ENCODE measurements at regions not wholly inside any gene's neighbourhood (a gene's known extent, or its start where the extent isn't known, plus 50 kb on each side); places are given as distances from the start of the nearest gene placed in this dataset.

- DNase-seq: no peak
- CTCF ChIA-PET: interaction anchor here (1.1 kb wide), 1 partner anchor 13 kb away, joined by 4 read pairs; no protein-coding TSS in a partner anchor
- Mint-ChIP-seq H3K4me3 (no peak overlapping the region), H3K4me1 (peaks cover 13% of the 10 kb centered on the region), H3K27me3 (peaks cover 7% of the 10 kb centered on the region), H3K27ac (no peak overlapping the region), H3K36me3 (ENCODE audit: low read depth) (no peaks in the 10 kb centered on the region), H3K9me3 (no peaks in the 10 kb centered on the region)
- POLR2A ChIA-PET: interaction anchor here (0.7 kb wide), 1 partner anchor 85 kb away, joined by 4 read pairs; no protein-coding TSS in a partner anchor
These were observed 148.1 kb upstream of the USP24 start for GRCh38 chr1:55363268-55363667.

GRCh38 chr1:55362558-55362957 lies 147.4 kb upstream of the USP24 start:
- no peak for DNase-seq
- Mint-ChIP-seq H3K36me3 (ENCODE audit: low read depth) (no peaks in the 10 kb centered on the region), H3K27ac (no peak overlapping the region), H3K27me3 (peaks cover 11% of the 10 kb centered on the region), H3K4me1 (peaks cover 13% of the 10 kb centered on the region), H3K4me3 (no peak overlapping the region), H3K9me3 (no peaks in the 10 kb centered on the region)
- POLR2A ChIA-PET: no interaction called here
- CTCF ChIA-PET: interaction anchor here (1.1 kb wide), 1 partner anchor 13 kb away, joined by 4 read pairs; no protein-coding TSS in a partner anchor

- H3K27ac Mint-ChIP-seq: no peak overlapping the region
- ChIA-PET CTCF (no interaction called here), POLR2A (no interaction called here)
- H3K36me3 Mint-ChIP-seq (ENCODE audit: low read depth): no peaks in the 10 kb centered on the region
- H3K9me3 Mint-ChIP-seq: no peaks in the 10 kb centered on the region
- no peak overlapping the region for H3K4me3 Mint-ChIP-seq
- peaks cover 15% of the 10 kb centered on the region for H3K27me3 Mint-ChIP-seq
- peaks cover 13% of the 10 kb centered on the region for H3K4me1 Mint-ChIP-seq
- no peak for DNase-seq
These were observed 144.4 kb upstream of the USP24 start for GRCh38 chr1:55359611-55360010.

- POLR2A ChIA-PET: no interaction called here
- CTCF ChIA-PET: no interaction called here
- Mint-ChIP-seq H3K36me3 (ENCODE audit: low read depth) (no peaks in the 10 kb centered on the region), H3K27me3 (peaks cover 13% of the 10 kb centered on the region), H3K9me3 (no peaks in the 10 kb centered on the region), H3K4me3 (no peak overlapping the region), H3K4me1 (peaks cover 12% of the 10 kb centered on the region), H3K27ac (no peak overlapping the region)
- DNase-seq: no peak
These were observed 143.4 kb upstream of the USP24 start for GRCh38 chr1:55358581-55358980.

- DNase-seq: no peak
- no peaks in the 10 kb centered on the region for H3K36me3 Mint-ChIP-seq (ENCODE audit: low read depth)
- H3K4me1 Mint-ChIP-seq: no peaks in the 10 kb centered on the region
- H3K9me3 Mint-ChIP-seq: no peaks in the 10 kb centered on the region
- peaks cover 8% of the 10 kb centered on the region for H3K27me3 Mint-ChIP-seq
- no peak overlapping the region for H3K4me3 Mint-ChIP-seq
- POLR2A ChIA-PET: no interaction called here
- CTCF ChIA-PET: no interaction called here
- H3K27ac Mint-ChIP-seq: no peak overlapping the region
These were observed 140.4 kb upstream of the USP24 start for GRCh38 chr1:55355549-55355948.

GRCh38 chr1:55353707-55354620 lies 138.8 kb upstream of the USP24 start:
- DNase-seq: no peak
- H3K4me3 Mint-ChIP-seq: no peak overlapping the region
- no peaks in the 10 kb centered on the region for H3K9me3 Mint-ChIP-seq
- peaks cover 10% of the 10 kb centered on the region for H3K27me3 Mint-ChIP-seq
- CTCF ChIA-PET: no interaction called here
- POLR2A ChIA-PET: no interaction called here
- H3K4me1 Mint-ChIP-seq: no peaks in the 10 kb centered on the region
- no peaks in the 10 kb centered on the region for H3K36me3 Mint-ChIP-seq (ENCODE audit: low read depth)
- H3K27ac Mint-ChIP-seq: no peak overlapping the region

GRCh38 chr1:55352811-55353180 lies 137.6 kb upstream of the USP24 start:
- peaks cover 7% of the 10 kb centered on the region for H3K27me3 Mint-ChIP-seq
- H3K27ac Mint-ChIP-seq: no peak overlapping the region
- H3K4me3 Mint-ChIP-seq: no peak overlapping the region
- ChIA-PET CTCF (no interaction called here), POLR2A (no interaction called here)
- H3K9me3 Mint-ChIP-seq: no peaks in the 10 kb centered on the region
- no peaks in the 10 kb centered on the region for H3K36me3 Mint-ChIP-seq (ENCODE audit: low read depth)
- no peak for DNase-seq
- H3K4me1 Mint-ChIP-seq: no peaks in the 10 kb centered on the region

GRCh38 chr1:55352080-55352810 lies 137.1 kb upstream of the USP24 start:
- no peaks in the 10 kb centered on the region for H3K4me1 Mint-ChIP-seq
- no peaks in the 10 kb centered on the region for H3K36me3 Mint-ChIP-seq (ENCODE audit: low read depth)
- H3K27me3 Mint-ChIP-seq: peaks cover 3% of the 10 kb centered on the region
- H3K27ac Mint-ChIP-seq: no peak overlapping the region
- no peak for DNase-seq
- ChIA-PET POLR2A (no interaction called here), CTCF (no interaction called here)
- H3K4me3 Mint-ChIP-seq: no peak overlapping the region
- no peaks in the 10 kb centered on the region for H3K9me3 Mint-ChIP-seq

GRCh38 chr1:55348356-55348755 lies 133.2 kb upstream of the USP24 start:
- POLR2A ChIA-PET: no interaction called here
- DNase-seq: no peak

GRCh38 chr1:55347866-55348265 lies 132.7 kb upstream of the USP24 start:
- H3K27me3 Mint-ChIP-seq: peaks cover 5% of the 10 kb centered on the region
- H3K27ac Mint-ChIP-seq: no peak overlapping the region
- POLR2A ChIA-PET: no interaction called here
- CTCF ChIA-PET: no interaction called here
- H3K9me3 Mint-ChIP-seq: no peaks in the 10 kb centered on the region
- H3K36me3 Mint-ChIP-seq (ENCODE audit: low read depth): no peaks in the 10 kb centered on the region
- no peaks in the 10 kb centered on the region for H3K4me1 Mint-ChIP-seq
- no peak overlapping the region for H3K4me3 Mint-ChIP-seq
- no peak for DNase-seq

More at GRCh38 chr1:55348356-55348755, 133.2 kb upstream of the USP24 start:
- H3K4me3 Mint-ChIP-seq: no peak overlapping the region
- no peaks in the 10 kb centered on the region for H3K4me1 Mint-ChIP-seq
- no peaks in the 10 kb centered on the region for H3K9me3 Mint-ChIP-seq
- H3K36me3 Mint-ChIP-seq (ENCODE audit: low read depth): no peaks in the 10 kb centered on the region
- H3K27me3 Mint-ChIP-seq: peaks cover 5% of the 10 kb centered on the region
- H3K27ac Mint-ChIP-seq: no peak overlapping the region
- CTCF ChIA-PET: no interaction called here

GRCh38 chr1:55347041-55347440 lies 131.9 kb upstream of the USP24 start:
- ChIA-PET CTCF (no interaction called here), POLR2A (no interaction called here)
- Mint-ChIP-seq H3K4me3 (no peak overlapping the region), H3K27me3 (peaks cover 5% of the 10 kb centered on the region), H3K27ac (no peak overlapping the region), H3K9me3 (no peaks in the 10 kb centered on the region), H3K4me1 (no peaks in the 10 kb centered on the region), H3K36me3 (ENCODE audit: low read depth) (no peaks in the 10 kb centered on the region)
- DNase-seq: no peak

GRCh38 chr1:55346586-55346985 lies 131.4 kb upstream of the USP24 start:
- Mint-ChIP-seq H3K4me3 (no peak overlapping the region), H3K27me3 (peaks cover 5% of the 10 kb centered on the region), H3K9me3 (no peaks in the 10 kb centered on the region), H3K36me3 (ENCODE audit: low read depth) (no peaks in the 10 kb centered on the region), H3K4me1 (no peaks in the 10 kb centered on the region), H3K27ac (no peak overlapping the region)
- ChIA-PET POLR2A (no interaction called here), CTCF (no interaction called here)
- no peak for DNase-seq

- ChIA-PET POLR2A (no interaction called here), CTCF (no interaction called here)
- Mint-ChIP-seq H3K27ac (no peak overlapping the region), H3K27me3 (peaks cover 6% of the 10 kb centered on the region), H3K4me3 (no peak overlapping the region), H3K4me1 (no peaks in the 10 kb centered on the region), H3K36me3 (ENCODE audit: low read depth) (peaks cover 1% of the 10 kb centered on the region), H3K9me3 (peaks cover 4% of the 10 kb centered on the region)
- no peak for DNase-seq
These were observed 124.5 kb upstream of the USP24 start for GRCh38 chr1:55339681-55340080.

All from activated CD4-positive, alpha-beta T cell treated with anti-CD3 and anti-CD28 coated beads, Interleukin-2, amount 10 ng/mL, durations not matched to agents 7 days and 5 days (primary cell).